ENCODE measurements at regions not wholly inside any gene's neighbourhood (a gene's known extent, or its start where the extent isn't known, plus 50 kb on each side); places are given as distances from the start of the nearest gene placed in this dataset.

DNA sequence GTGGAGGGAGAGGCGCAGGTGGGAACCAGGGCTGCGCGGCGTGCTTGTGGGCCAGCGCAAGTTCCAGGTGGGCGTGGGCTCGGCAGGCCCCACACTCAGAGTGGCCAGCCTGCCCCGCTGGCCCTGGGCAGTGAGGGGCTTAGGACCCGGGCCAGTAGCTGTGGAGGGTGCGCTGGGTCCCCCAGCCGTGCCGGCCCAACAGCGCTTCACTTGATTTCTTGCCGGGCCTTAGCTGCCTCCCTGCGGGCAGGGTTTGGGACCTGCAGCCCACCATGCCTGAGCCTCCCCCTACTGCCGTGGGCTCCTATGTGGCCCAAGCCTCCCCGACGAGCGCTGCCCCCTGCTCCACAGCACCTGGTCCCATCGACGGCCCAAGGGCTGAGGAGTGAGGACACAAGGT lies 1636.9 kb upstream of the SLC39A10 start:
- no peak for TF ChIP-seq POLR2A (IDR thresholded peaks at IDR 0.05)
- TF ChIP-seq, protein P1, sequence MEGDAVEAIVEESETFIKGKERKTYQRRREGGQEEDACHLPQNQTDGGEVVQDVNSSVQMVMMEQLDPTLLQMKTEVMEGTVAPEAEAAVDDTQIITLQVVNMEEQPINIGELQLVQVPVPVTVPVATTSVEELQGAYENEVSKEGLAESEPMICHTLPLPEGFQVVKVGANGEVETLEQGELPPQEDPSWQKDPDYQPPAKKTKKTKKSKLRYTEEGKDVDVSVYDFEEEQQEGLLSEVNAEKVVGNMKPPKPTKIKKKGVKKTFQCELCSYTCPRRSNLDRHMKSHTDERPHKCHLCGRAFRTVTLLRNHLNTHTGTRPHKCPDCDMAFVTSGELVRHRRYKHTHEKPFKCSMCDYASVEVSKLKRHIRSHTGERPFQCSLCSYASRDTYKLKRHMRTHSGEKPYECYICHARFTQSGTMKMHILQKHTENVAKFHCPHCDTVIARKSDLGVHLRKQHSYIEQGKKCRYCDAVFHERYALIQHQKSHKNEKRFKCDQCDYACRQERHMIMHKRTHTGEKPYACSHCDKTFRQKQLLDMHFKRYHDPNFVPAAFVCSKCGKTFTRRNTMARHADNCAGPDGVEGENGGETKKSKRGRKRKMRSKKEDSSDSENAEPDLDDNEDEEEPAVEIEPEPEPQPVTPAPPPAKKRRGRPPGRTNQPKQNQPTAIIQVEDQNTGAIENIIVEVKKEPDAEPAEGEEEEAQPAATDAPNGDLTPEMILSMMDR (IDR thresholded peaks at IDR 0.05 in 8 of 11, conservative IDR thresholded peaks at IDR 0.05 in 3 of 11) = no peak
- no peak for TF ChIP-seq POLR2AphosphoS5 (IDR thresholded peaks at IDR 0.05)

All from spleen (tissue), 7 donors.